Neural progenitor cell (in vitro differentiated cells): ENCODE measurements at regions not wholly inside any gene's neighbourhood (a gene's known extent, or its start where the extent isn't known, plus 50 kb on each side); places are given as distances from the start of the nearest gene placed in this dataset.

Experiments used
- CTCF ChIP-seq: fragments of 200-600 bp; sonication (generic); IDR thresholded peaks from 2 replicates; pipeline ENCODE4 v1.5.1; 2017; ENCODE audit warnings: antibody characterized with exemption, mild to moderate bottlenecking
- EZH2 ChIP-seq: fragments of 200-600 bp; sonication (generic); IDR thresholded peaks from 2 replicates; pipeline ENCODE4 v1.6.1; 2017; ENCODE audit warnings: antibody characterized with exemption, mild to moderate bottlenecking, moderate library complexity
- EZH2phosphoT487 ChIP-seq: fragments of 200-600 bp; sonication (generic); IDR thresholded peaks from 2 replicates; pipeline ENCODE4 v1.6.1; 2017; ENCODE audit warnings: antibody characterized with exemption

GRCh38 chr11:112719736-112720525, 241.3 kb upstream of the NCAM1 start:
- TF ChIP-seq CTCF (no peak), EZH2 (no peak), EZH2phosphoT487 (no peak)
